HG03039 (cell line): ENCODE measurements at regions not wholly inside any gene's neighbourhood (a gene's known extent, or its start where the extent isn't known, plus 50 kb on each side); places are given as distances from the start of the nearest gene placed in this dataset.

ENCODE experiments used
- ATAC-seq: cut with Tn5 transposase; IDR thresholded peaks from one replicate; pipeline ENCODE4 v1.9.1; 2021; ENCODE audit warnings: mild to moderate bottlenecking, moderate library complexity; ENCODE audit not compliant: unreplicated experiment

DNA sequence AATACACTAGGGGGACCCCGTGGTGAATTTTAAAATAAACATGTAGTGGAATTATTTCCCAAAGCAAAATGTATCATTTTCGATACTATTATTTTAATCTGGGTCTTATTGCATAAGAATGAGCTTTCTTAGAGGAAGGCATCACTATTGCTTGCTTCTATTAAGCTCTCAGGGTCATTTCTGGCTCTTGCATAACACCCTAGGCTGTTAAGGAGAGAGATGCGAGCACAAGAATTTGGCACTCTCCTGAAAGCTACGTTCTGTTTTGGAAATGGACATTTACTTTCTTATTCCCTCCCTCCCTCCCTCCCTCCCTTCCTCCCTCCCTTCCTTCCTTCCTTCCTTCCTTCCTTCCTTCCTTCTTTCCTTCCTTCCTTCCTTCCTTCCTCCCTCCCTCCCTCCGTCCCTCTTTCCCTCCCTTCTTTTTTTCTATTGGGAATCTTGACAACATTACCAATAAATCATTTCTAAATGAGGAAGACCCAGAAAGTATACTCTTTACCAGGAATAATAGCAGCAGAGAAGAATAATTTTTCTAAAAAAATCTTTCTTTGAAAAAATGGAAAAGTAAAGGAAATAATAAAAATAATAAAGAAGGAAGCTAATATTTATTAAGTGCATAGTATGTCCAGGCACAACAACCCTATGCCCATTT, 83.6 kb upstream of the BDNF start:
- ATAC-seq = no peak

DNA sequence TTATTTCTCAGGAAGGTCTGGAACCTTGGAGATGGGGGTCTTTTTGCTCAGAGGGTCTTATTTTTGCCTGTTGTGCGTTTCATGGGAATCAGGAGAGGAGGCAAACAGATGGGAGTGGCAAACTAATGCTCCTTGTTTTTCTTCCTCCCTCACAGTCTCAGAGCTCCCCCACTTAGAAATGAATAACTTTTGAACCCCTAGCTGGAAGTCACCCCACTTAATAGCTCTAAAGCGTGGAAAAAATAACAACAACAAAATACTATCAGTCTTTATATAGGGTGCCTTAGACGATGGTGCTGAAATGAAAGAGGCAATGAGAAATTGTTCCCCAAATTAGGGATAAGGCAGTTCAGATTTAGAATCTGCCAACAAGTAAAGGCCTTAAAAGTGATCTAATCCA, 76.8 kb upstream of the BDNF start:
- no peak for ATAC-seq

DNA sequence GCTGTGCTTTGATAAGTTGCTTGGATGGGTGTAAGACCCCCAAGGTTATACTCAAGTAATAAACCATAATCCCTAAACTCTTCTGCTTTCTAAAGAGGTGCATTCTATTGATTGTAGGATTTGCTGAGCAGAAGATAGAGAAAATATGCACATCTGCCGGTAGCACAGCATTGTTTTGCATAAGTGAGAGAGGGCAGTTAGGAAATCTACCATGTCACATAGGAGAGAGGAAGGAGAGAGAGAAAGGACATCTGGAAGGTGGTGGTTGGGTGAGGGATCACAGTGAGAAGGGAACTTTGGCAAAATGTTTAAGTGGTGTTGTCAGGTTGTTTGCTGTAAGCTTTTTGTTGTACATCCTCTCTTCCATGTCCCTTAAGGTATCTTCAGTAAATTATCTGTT, 73.6 kb upstream of the BDNF start:
- no peak for ATAC-seq

DNA sequence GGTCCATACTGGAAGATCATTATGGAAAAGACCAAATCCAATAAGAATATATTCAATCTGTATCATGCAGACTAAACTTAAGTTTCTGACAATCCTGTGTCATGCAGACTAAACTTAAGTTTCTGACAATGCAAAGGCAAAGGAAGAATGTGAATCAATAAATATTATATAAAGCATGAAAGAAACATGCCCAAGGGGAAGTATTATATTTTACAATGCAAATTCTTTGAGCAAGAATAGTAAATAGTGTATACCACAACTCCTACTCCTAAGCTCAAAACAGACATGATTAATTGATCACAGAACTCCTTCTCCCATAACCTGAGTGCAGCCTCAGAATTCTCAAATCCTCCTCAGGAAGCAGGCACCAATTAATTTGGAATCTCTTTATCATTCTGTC, 71.3 kb upstream of the BDNF start:
- ATAC-seq = no peak

DNA sequence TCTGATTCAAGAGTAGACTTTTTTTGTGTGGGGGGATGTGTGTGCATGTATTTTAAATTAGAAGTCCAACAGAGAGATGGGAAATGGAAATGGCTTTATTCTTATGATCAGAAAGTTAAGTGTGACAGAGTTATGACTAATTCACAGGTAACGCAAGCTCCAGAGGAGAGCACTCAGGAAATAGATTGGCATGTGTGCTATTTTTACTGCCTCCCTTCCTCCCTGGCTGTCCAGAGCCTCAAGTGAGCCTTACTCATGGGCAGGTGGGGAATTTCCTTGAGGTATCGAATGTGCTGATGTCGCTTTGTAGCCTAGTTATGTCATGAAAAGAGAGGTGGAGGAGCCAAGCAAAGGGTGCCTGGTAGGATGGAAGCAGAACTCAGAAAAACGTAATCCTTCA, 70.3 kb upstream of the BDNF start:
- ATAC-seq = no peak

DNA sequence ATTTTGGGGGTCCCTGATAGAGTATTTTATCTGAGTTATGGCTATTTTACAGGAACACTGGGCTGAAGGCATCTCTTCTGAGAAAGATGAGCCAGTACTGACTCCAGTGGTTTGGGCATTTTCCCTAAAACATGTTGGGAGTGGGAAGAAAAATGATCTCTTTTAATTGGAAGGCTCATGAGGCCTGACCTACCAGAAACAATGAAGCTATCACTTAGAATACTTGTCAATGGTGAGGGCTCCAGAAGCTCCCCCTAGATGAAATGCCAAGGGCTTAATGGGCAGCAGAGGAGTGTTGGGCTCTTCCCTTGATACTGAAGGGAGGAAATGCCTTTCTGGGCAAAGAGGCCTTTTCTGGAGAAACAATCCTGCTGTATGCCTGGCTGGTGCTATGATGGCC, 63.5 kb upstream of the BDNF start:
- ATAC-seq = no peak

DNA sequence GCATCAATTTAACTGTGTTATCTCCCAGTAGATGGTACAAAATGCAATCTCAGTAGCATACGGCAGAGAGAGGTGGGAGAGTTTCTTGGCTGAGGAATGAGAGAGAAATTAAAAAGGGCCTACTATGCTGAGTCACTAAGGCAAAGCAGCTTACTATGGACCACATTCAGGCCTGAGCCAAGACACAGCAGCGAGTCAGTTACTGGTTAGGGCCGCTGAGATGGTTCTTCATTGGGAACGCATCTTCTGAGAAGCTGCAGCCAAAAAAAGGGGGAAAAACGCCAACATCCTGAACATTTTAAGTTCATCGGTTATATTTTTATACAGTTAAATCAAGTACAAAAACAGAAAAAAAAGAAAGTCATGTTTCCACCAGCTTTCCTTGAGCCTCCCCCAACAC, 61.1 kb upstream of the BDNF start:
- ATAC-seq = no peak

DNA sequence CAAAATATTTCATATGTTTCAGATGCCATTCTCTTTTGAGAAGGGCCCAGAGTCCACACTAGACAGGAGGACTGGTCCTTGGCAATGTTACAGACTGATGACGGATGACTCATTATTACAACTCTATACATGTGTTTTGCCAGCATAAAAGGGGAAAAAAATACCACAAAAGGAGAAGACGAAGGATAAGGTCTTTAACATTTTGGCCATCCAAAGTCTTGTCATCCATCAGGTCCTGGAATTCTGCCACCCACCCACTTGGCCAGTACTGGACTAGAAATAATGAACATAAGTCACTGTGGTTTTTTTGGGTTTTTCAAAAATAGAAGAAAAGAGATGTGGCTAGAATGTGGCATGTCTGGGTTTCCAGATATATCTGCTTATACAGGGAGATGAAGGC, 57.7 kb upstream of the BDNF start:
- ATAC-seq = no peak

DNA sequence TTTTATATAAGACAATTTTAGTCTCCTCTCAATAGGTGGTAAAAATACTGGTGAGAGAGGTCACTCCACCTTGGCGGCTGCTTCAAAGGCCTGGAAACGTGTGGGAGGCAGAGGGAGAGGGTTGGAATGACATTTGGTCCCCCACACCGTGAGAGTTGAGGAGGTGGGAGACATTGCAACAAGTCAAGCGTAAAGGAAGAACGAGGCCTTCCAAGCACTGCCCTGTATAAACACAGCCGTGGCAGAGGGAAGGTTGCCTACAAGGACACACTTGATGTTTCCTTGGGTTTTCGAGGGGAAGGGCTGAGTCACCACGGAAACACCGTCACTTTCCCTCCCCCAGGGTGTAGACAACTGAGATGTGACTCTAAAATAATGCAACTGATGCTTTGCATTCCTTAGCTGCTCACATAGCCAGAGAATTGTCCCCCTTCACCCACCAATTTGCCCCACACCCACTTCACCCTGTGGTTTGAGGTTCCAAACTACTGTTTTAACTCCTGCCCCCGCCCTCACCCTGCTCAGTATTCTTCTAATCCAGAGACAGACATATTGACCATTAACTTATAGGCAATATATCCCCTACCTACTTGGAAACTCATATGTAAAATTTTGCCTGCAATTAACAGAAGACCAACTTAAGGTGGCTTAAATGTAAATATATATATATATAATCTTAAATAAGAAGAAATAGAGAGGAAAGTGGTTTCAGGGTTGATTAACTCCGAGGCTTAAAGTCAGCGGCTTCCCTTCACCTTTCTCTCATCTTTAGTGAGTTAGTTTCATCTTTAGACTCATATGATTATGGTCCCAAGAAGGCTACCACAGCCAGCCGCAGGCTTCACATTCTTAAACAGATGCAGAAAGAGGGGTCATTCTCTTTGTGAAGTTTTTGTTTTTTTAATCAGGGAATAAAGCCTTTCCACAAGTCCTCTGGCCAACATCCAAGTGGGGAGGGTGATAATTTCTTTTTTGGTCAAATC, 54.1 kb upstream of the BDNF start:
- no peak for ATAC-seq
